GM19372 (cell line): ENCODE measurements at regions not wholly inside any gene's neighbourhood (a gene's known extent, or its start where the extent isn't known, plus 50 kb on each side); places are given as distances from the start of the nearest gene placed in this dataset.
"Not testable (repeated sequence)": the region's sequence is repeated elsewhere in the genome, so short reads cannot be mapped to it uniquely, and the experiment has no call there.

Experiments
- ATAC-seq: cut with Tn5 transposase; IDR thresholded peaks from one replicate; pipeline ENCODE4 v1.9.1; 2021; ENCODE audit warnings: mild to moderate bottlenecking, low read depth, moderate library complexity; ENCODE audit not compliant: unreplicated experiment

- not testable (repeated sequence) for ATAC-seq
Observed at GRCh38 chr1:224841803-224842202, 87.7 kb upstream of the DNAH14 start.

GRCh38 chr1:224846119-224846907, 83.2 kb upstream of the DNAH14 start:
- no peak for ATAC-seq

GRCh38 chr1:224850446-224850845, 79.0 kb upstream of the DNAH14 start:
- ATAC-seq, result no peak

GRCh38 chr1:224851210-224851847, 78.1 kb upstream of the DNAH14 start:
- ATAC-seq, result no peak

- no peak for ATAC-seq
Observed at GRCh38 chr1:224851848-224852261, 77.6 kb upstream of the DNAH14 start.

GRCh38 chr1:224852901-224853568, 76.4 kb upstream of the DNAH14 start:
- no peak for ATAC-seq

GRCh38 chr1:224856973-224857372, 72.5 kb upstream of the DNAH14 start:
- ATAC-seq, result no peak

- no peak for ATAC-seq
Observed at GRCh38 chr1:224859651-224860050, 69.8 kb upstream of the DNAH14 start.

- no peak for ATAC-seq
Observed at GRCh38 chr1:224860488-224861338, 68.8 kb upstream of the DNAH14 start.

- no peak for ATAC-seq
Observed at GRCh38 chr1:224861339-224861716, 68.1 kb upstream of the DNAH14 start.

GRCh38 chr1:224863486-224863885, 66.0 kb upstream of the DNAH14 start:
- no peak for ATAC-seq

- no peak for ATAC-seq
Observed at GRCh38 chr1:224864006-224864405, 65.5 kb upstream of the DNAH14 start.

- ATAC-seq, result no peak
Observed at GRCh38 chr1:224865510-224865909, 64.0 kb upstream of the DNAH14 start.

- ATAC-seq, result no peak
Observed at GRCh38 chr1:224866940-224867339, 62.5 kb upstream of the DNAH14 start.

GRCh38 chr1:224867715-224868114, 61.8 kb upstream of the DNAH14 start:
- no peak for ATAC-seq

- ATAC-seq, result no peak
Observed at GRCh38 chr1:224872832-224873433, 56.5 kb upstream of the DNAH14 start.

- ATAC-seq, result no peak
Observed at GRCh38 chr1:224873434-224874369, 55.8 kb upstream of the DNAH14 start.

GRCh38 chr1:224874775-224875174, 54.7 kb upstream of the DNAH14 start:
- ATAC-seq, result no peak

GRCh38 chr1:224879162-224879803, 50.2 kb upstream of the DNAH14 start:
- no peak for ATAC-seq
